IMR-90 (cell line): ENCODE measurements at regions not wholly inside any gene's neighbourhood (a gene's known extent, or its start where the extent isn't known, plus 50 kb on each side); places are given as distances from the start of the nearest gene placed in this dataset.
A peak's percentile ranks its signal among the peaks of the same experiment; 100 is the strongest.

Experiments used
- ATAC-seq: fragments of 200-7000 bp; cut with Tn5 transposase; 2 replicates; pipeline ENCODE4 v1.9.1; 2020; ENCODE audit warnings: low read depth, mild to moderate bottlenecking, moderate library complexity
- BruUV-seq: library from RNA; stranded (reverse); fragments of 400-500 nt; replicated peaks from 2 replicates; lab custom pipeline; 2021; lab: Mats Ljungman, UMichigan
- CTCF ChIA-PET: fragments of 300-600 bp; formaldehyde crosslinking; extraction: SDS; loops from one replicate; lab custom pipeline; 2021; ENCODE audit warnings: antibody characterized with exemption; lab: Yijun Ruan, JAX
- POLR2A ChIA-PET: fragments of 300-600 bp; sonication (Branson Sonifier 250); formaldehyde crosslinking; loops from one replicate; lab custom pipeline; 2022; ENCODE audit warnings: antibody characterized with exemption; ENCODE audit not compliant: unreplicated experiment; lab: Charles Lee
- DNase-seq: peaks from one replicate; pipeline ENCODE4 v3.0.0; 2013
- H2AFZ ChIP-seq: replicated peaks from 2 replicates; pipeline ENCODE3; 2013; ENCODE audit warnings: low read length, mild to moderate bottlenecking; ENCODE audit not compliant: poor library complexity
- H2AK5ac ChIP-seq: 2 replicates; pipeline ENCODE4 v1.6.1; 2013; ENCODE audit warnings: low read depth, low read length, inconsistent platforms
- H2AK9ac ChIP-seq: replicated peaks from 2 replicates; pipeline ENCODE3; 2013; ENCODE audit warnings: mild to moderate bottlenecking, low read depth, low read length, moderate library complexity; ENCODE audit not compliant: poor library complexity
- H2BK120ac ChIP-seq: 2 replicates; pipeline ENCODE4 v1.6.1; 2013; ENCODE audit warnings: low read depth, low read length, inconsistent platforms
- H2BK15ac ChIP-seq: 3 replicates; pipeline ENCODE4 v1.6.1; 2013; ENCODE audit warnings: low read depth, low read length, inconsistent platforms
- H2BK20ac ChIP-seq: 2 replicates; pipeline ENCODE4 v1.6.1; 2013; ENCODE audit warnings: low read depth, mild to moderate bottlenecking, inconsistent platforms, low read length, moderate library complexity
- H2BK5ac ChIP-seq: 2 replicates; pipeline ENCODE4 v1.6.1; 2013; ENCODE audit warnings: mild to moderate bottlenecking, low read depth, low read length, inconsistent platforms; ENCODE audit not compliant: poor library complexity, severe bottlenecking
- H3K14ac ChIP-seq: replicated peaks from 2 replicates; pipeline ENCODE4 v1.6.1; 2013; ENCODE audit warnings: low read depth, low read length, inconsistent platforms
- H3K18ac ChIP-seq: 2 replicates; pipeline ENCODE4 v1.6.1; 2013; ENCODE audit warnings: low read depth, low read length, control low read depth
- H3K23ac ChIP-seq: 2 replicates; pipeline ENCODE4 v1.6.1; 2013; ENCODE audit warnings: low read depth, low read length, inconsistent platforms
- H3K27ac ChIP-seq: 2 replicates; pipeline ENCODE4 v1.5.1; 2013; ENCODE audit warnings: mild to moderate bottlenecking, control low read depth, low read length; ENCODE audit not compliant: insufficient read depth
- H3K27me3 ChIP-seq: 2 replicates; pipeline ENCODE4 v1.6.1; 2013; ENCODE audit warnings: low read length; ENCODE audit not compliant: control insufficient read depth, insufficient read depth
- H3K36me3 ChIP-seq: 2 replicates; pipeline ENCODE4 v1.6.1; 2013; ENCODE audit warnings: low read length, mixed read lengths; ENCODE audit not compliant: control insufficient read depth, insufficient read depth
- H3K4ac ChIP-seq: 2 replicates; pipeline ENCODE4 v1.6.1; 2013; ENCODE audit warnings: low read depth, low read length, inconsistent platforms
- H3K4me1 ChIP-seq: 2 replicates; pipeline ENCODE4 v1.6.1; 2013; ENCODE audit warnings: low read length, mixed read lengths; ENCODE audit not compliant: control insufficient read depth, insufficient read depth
- H3K4me2 ChIP-seq: 2 replicates; pipeline ENCODE4 v1.6.1; 2013; ENCODE audit warnings: low read depth, mild to moderate bottlenecking, control low read depth, low read length, moderate library complexity
- H3K4me3 ChIP-seq: 2 replicates; pipeline ENCODE4 v1.5.1; 2013; ENCODE audit warnings: low read depth, mild to moderate bottlenecking, control low read depth, low read length, moderate library complexity; ENCODE audit not compliant: insufficient read depth
- H3K56ac ChIP-seq: 2 replicates; pipeline ENCODE4 v1.6.1; 2013; ENCODE audit warnings: low read length, inconsistent platforms; ENCODE audit not compliant: insufficient read depth; ENCODE audit errors: extremely low read depth
- H3K79me1 ChIP-seq, 2 experiments: 2 replicates each; pipeline ENCODE4 v1.6.1; 2013; ENCODE audit warnings: low read length in 2 of 2, inconsistent platforms in 1 of 2, low read depth in 1 of 2
- H3K9ac ChIP-seq: 2 replicates; pipeline ENCODE4 v1.6.1; 2013; ENCODE audit warnings: low read depth, low read length, control low read depth
- H3K9me1 ChIP-seq: 2 replicates; pipeline ENCODE4 v1.6.1; 2013; ENCODE audit warnings: low read length, inconsistent platforms; ENCODE audit not compliant: insufficient read depth
- H3K9me3 ChIP-seq: 2 replicates; pipeline ENCODE4 v1.6.1; 2013; ENCODE audit warnings: low read length; ENCODE audit not compliant: control insufficient read depth, insufficient read depth
- H4K20me1 ChIP-seq: 2 replicates; pipeline ENCODE4 v1.6.1; 2013; ENCODE audit warnings: low read length, inconsistent platforms; ENCODE audit not compliant: insufficient read depth
- H4K5ac ChIP-seq: 2 replicates; pipeline ENCODE4 v1.6.1; 2013; ENCODE audit warnings: mild to moderate bottlenecking, low read depth, low read length, control low read depth
- H4K8ac ChIP-seq, 2 experiments: 2 replicates each; pipeline ENCODE4 v1.6.1; 2013; ENCODE audit warnings: low read depth in 2 of 2, low read length in 2 of 2, control low read depth in 1 of 2, inconsistent platforms in 1 of 2
- H4K91ac ChIP-seq: 2 replicates; pipeline ENCODE4 v1.6.1; 2013; ENCODE audit warnings: low read depth, low read length, inconsistent platforms; ENCODE audit not compliant: insufficient read depth
- BHLHE40 ChIP-seq: fragments of 150-350 bp; IDR thresholded peaks from 2 replicates; pipeline ENCODE4 v1.6.1; 2016; ENCODE audit warnings: mild to moderate bottlenecking, low read depth, low read length
- CHD1 ChIP-seq: IDR thresholded peaks from 2 replicates; pipeline ENCODE4 v1.6.1; 2012; ENCODE audit warnings: low read depth, low read length, improper control_type of control experiment
- CTCF ChIP-seq: conservative IDR thresholded peaks from 2 replicates; pipeline ENCODE4 v1.5.1; 2012; ENCODE audit warnings: mild to moderate bottlenecking, low read depth, low read length, improper control_type of control experiment
- MAFK ChIP-seq: IDR thresholded peaks from 2 replicates; pipeline ENCODE4 v1.6.1; 2012; ENCODE audit warnings: low read depth, low read length, improper control_type of control experiment
- MAZ ChIP-seq: IDR thresholded peaks from 2 replicates; pipeline ENCODE4 v1.6.1; 2012; ENCODE audit warnings: low read depth, mild to moderate bottlenecking, low read length, improper control_type of control experiment, moderate library complexity, borderline replicate concordance
- RFX5 ChIP-seq: IDR thresholded peaks from 2 replicates; pipeline ENCODE4 v1.8.0; 2012; ENCODE audit warnings: low read depth, mild to moderate bottlenecking, low read length, moderate library complexity
- WGBS, 2 experiments: methylation state at CpG; one replicate each; pipeline versions ENCODE4 v1.1.5 to v1.1.7; 2013; ENCODE audit warnings: missing lambda C conversion rate in 2 of 2; ENCODE audit not compliant: insufficient read length in 1 of 2; ENCODE audit errors: extremely low coverage in 2 of 2; 5-methylcytosine and 5-hydroxymethylcytosine counted together
- dilution Hi-C: fragments of 300-500 bp; cut with HindIII; formaldehyde crosslinking; loops from one replicate; pipeline ENCODE4 v1.14.3; 2018; ENCODE audit warnings: low sequenced_read_pairs; ENCODE audit not compliant: unreplicated experiment
- in situ Hi-C: fragments of 300-500 bp; cut with MboI; formaldehyde crosslinking; loops from 3 replicates; pipeline ENCODE4 v1.14.3; 2019; ENCODE audit warnings: low sequenced_read_pairs, inconsistent platforms, mixed read lengths
- intact Hi-C: fragments of 100-400 bp; cut with micrococcal nuclease; formaldehyde crosslinking; loops from 2 replicates; pipeline ENCODE4 v1.10.0; 2022
- TF ChIP-seq, protein P1 (sequence below): fragments of 150-350 bp; IDR thresholded peaks from 2 replicates; pipeline ENCODE4 v1.6.1; 2017; ENCODE audit warnings: mild to moderate bottlenecking, antibody characterized with exemption, low read length, low read depth

GRCh38 chr2:146131048-146131447, 1611.1 kb upstream of the ZEB2 start:
- Histone ChIP-seq H3K4ac (peak overlapping the region; percentile 81), H3K27me3 (no peaks in the 10 kb centered on the region), H2AK5ac (peak overlapping the region; percentile 61; the same call in 1 of the 2 replicates), H3K36me3 (no peaks in the 10 kb centered on the region), H3K79me1 (no peaks in the 10 kb centered on the region), H3K14ac (peak overlapping the region; percentile 25; the same call in 1 of the 2 replicates), H4K5ac (no peak overlapping the region; the same call in 1 of the 2 replicates), H3K56ac (no peak overlapping the region), H2BK20ac (peak overlapping the region; percentile 85), H4K20me1 (no peaks in the 10 kb centered on the region), H2AK9ac (no peak overlapping the region), H3K9ac (no peak overlapping the region), H2AFZ (no peak overlapping the region), H3K23ac (no peak overlapping the region), H3K9me3 (no peaks in the 10 kb centered on the region), H3K27ac (no peak overlapping the region; the same call in 1 of the 2 replicates), H3K9me1 (peaks cover 3% of the 10 kb centered on the region; the same call in 1 of the 2 replicates), H3K4me3 (no peak overlapping the region), H3K4me2 (no peak overlapping the region), H2BK15ac (0 out of 3 replicates have a peak overlapping the region, but pooled peaks have one; percentile 92), H4K8ac (peak overlapping the region; percentile 62 to 74; a peak in 3 of 4 replicates), H2BK5ac (peak overlapping the region; percentile 53), H3K18ac (peak overlapping the region; percentile 24), H2BK120ac (peak overlapping the region; percentile 90), H3K4me1 (peaks cover 4% of the 10 kb centered on the region), H4K91ac (peak overlapping the region; percentile 95; the same call in 1 of the 2 replicates)
- WGBS, 2 experiments: no CpG with 5 or more reads among the region's 2 CpGs
- intact Hi-C loops (no loop called here), in situ Hi-C loops (no loop called here), dilution Hi-C loops (no loop called here)
- ChIA-PET CTCF (no interaction called here), POLR2A (interaction anchor here (0.6 kb wide), 1 partner anchor 354 kb away, joined by 5 read pairs; no protein-coding TSS in a partner anchor)
- no peak for DNase-seq
- TF ChIP-seq CTCF: no peak
- TF ChIP-seq, protein P1, sequence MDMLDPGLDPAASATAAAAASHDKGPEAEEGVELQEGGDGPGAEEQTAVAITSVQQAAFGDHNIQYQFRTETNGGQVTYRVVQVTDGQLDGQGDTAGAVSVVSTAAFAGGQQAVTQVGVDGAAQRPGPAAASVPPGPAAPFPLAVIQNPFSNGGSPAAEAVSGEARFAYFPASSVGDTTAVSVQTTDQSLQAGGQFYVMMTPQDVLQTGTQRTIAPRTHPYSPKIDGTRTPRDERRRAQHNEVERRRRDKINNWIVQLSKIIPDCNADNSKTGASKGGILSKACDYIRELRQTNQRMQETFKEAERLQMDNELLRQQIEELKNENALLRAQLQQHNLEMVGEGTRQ: no peak
- no peak for TF ChIP-seq RFX5
- TF ChIP-seq MAZ: no peak
- no peak for TF ChIP-seq CHD1
- TF ChIP-seq BHLHE40: no peak
- TF ChIP-seq MAFK: no peak
- ATAC-seq: no peak; the same call in 1 of the 2 replicates
- no TSS peak for BruUV-seq
